Right lung (tissue), 2 donors: ENCODE measurements at regions not wholly inside any gene's neighbourhood (a gene's known extent, or its start where the extent isn't known, plus 50 kb on each side); places are given as distances from the start of the nearest gene placed in this dataset.
"Not testable (repeated sequence)": the region's sequence is repeated elsewhere in the genome, so short reads cannot be mapped to it uniquely, and the experiment has no call there.

Experiments
- DNase-seq, 2 donors: peaks; one replicate each; pipeline ENCODE4 v3.0.0-alpha.2; 2013

DNA sequence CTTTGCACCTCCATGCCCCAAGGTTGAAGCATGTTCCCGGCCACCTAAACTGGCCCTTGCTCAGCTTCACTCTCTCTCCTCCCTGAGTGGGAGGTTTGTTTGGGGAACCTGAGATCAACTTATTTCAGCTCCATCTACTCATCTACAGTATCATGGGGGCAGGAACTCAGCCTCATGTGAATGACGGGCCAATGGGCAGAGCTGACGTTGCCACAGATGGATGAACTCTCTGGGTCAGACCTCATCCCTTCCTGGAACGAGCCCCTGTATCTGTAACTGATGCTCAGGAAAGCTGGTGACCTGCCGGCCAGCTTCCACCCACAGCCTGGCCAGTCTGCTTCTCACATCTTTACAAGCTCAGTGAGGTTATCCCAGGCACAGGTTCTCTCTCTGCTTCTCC, 369.6 kb downstream of the IRX2 start:
- DNase-seq: no peak

DNA sequence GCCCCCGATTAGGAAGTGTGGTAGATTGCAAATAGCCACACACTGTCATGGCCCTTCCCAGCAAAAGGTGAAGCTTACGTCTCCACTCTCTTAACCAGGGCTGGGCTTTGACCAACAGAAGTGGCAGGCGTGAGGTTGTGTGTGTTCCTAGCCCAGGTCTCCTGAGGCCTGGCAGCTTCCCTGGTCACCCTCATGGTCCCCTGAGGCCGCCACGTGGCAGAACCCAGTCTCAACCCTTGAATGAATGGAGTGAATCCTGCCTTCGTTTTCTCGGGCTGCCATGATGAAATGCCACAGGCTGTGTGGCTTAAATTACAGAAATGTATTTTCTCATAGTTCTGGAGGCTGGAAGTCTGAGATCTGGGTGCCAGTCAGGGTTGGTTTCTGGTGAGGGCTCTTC, 370.4 kb downstream of the IRX2 start:
- no peak for DNase-seq

DNA sequence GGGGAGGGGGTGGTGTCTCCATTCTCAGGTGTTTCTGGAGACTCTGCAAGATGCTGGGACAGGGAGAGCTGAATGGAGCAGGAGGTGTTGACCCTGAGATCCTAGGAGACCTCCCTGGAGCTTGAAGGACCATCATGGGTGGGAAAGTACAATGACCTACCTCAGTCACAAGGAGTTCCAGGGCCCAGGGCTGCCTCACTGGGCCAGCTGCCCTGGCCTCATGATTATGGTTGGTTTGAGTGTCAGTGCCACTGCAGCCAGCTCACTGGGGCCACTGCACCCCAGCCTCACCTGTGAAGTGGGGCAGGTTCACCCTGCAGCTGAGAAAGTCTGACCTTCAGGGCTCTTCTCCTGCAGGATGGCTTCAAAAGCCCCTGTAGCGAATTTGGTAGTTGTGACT, 372.5 kb downstream of the IRX2 start:
- no peak for DNase-seq

DNA sequence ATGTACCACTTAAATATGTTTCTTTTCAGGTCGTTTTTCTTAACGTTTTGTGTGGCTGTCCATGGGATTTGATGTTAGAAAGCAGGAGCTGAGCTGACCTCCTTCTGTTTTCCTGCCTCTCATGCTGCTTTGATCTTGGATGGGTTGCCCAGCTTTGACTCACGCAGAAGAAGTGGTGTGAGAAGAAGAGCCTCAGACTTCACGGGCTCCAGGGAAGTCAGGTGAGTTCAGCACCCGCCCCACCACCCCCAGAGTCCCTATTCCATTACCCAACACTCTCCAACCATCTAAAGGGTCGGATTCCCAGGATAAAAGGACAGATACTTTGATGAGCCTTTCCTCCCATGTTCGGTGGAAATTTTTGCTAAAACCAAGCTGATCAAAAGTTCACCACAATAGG, 373.4 kb downstream of the IRX2 start:
- no peak for DNase-seq

DNA sequence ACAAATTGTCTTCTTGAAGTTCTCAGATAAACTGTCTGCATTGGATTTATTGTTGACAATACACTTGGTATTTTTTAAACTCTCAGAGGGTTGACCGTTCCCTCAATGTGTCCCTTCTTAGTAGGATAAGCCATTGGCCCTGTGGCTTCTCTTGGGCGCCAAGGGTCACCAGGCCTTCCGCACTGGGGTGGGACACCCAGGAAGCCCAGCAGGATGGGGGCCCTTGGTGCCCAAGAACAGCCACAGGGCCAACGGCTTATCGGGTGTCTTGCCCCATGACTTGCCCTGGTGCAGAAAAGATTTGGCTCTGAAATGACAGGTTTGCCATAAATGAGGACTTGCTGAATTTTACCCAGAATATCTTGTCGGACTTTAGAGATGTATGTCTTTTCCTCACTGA, 375.0 kb downstream of the IRX2 start:
- DNase-seq: no peak

DNA sequence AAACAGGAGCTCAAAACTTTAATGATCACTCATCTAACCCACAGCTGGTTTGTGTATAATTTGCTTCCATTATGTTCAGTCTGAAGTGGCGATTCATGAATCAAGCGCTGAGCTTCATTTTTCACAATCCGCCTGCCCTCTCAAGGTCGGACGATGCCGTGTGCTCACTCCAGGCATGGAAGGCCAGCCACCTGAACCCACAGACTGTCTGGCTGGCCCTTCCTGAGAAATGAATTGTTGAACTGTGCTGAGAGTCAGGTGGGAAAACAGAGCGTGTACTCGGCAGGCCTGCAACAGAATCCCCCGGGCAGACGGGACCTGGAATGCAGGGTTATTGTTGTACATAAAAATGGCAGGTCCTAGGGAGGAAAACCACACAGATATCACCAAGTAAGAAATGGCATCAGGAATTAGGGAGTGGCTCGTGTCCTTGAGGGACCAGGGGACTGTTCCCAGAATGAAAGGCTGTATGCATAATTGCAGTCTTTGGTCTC, 375.7 kb downstream of the IRX2 start:
- no peak for DNase-seq

DNA sequence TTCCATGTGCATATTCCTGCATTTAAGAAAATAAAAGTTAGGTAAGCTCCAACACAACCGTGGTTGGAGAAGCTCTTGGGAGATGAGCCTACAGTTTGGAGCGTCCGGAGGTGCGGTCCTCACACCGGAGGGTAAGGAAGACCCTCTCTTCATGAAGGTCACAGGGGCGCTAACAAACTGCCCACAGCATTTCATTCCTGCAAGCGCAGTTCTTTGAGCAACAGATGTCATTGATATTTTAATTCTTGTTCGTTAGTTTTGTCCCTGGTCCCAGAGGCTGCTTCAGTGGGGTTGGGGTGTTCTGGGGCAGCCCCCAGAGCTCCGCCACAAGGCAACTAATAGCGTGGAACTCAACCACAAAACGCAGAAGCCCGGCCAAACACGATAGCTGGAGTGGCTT, 376.2 kb downstream of the IRX2 start:
- no peak for DNase-seq

DNA sequence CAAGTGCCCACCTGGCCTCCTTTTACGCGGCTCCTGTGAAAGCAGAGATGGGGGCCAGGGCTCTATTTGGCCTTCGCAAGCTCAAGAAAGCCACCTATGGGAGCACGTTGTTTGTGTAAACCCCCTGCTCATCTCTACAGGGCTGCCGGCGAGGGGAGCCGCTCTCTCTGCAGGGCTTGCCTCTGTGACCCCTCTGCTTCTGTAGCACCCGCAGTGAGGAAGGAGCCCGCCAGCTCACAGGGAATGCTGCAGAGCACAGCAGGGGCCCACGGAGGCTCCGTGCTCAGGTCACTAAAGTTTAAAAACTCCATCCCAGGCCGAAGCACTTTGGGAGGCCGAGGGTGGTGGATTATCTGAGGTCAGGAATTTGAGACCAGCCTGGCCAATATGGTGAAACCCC, 376.8 kb downstream of the IRX2 start:
- DNase-seq: no peak

DNA sequence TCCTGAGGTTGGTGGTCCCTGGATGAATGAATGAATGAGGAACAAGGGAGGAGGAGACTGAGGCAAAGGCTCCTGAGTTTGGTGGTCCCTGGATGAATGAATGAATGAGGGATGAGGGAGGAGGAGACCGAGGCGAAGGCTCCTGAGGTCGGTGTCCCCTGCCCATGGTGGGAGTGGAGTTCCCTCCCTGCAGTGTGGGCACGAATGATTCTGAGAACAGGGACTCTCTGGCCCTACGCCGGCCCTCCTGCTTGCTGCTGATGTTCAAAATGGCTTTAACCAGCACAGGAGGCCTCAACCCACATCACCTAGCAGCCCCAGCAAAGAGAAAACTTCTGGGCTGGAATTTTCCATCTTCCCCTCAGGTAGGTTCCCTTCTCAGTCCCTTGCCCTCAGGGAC, 377.8 kb downstream of the IRX2 start:
- no peak for DNase-seq

DNA sequence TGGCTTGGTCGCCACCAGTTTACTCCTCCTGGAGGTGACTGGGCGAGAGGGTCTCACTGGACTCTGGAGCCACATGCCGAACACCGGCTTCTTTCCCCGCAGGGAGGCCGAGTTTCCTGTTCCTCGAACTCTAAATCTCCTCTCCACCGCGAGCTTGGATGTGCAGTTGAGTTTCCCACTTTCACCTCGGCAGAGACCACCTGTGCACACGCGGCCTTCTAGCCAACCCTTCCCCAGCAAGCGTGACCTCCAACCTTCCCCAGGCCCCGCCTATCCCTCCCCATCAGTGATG, 380.1 kb downstream of the IRX2 start:
- no peak for DNase-seq

DNA sequence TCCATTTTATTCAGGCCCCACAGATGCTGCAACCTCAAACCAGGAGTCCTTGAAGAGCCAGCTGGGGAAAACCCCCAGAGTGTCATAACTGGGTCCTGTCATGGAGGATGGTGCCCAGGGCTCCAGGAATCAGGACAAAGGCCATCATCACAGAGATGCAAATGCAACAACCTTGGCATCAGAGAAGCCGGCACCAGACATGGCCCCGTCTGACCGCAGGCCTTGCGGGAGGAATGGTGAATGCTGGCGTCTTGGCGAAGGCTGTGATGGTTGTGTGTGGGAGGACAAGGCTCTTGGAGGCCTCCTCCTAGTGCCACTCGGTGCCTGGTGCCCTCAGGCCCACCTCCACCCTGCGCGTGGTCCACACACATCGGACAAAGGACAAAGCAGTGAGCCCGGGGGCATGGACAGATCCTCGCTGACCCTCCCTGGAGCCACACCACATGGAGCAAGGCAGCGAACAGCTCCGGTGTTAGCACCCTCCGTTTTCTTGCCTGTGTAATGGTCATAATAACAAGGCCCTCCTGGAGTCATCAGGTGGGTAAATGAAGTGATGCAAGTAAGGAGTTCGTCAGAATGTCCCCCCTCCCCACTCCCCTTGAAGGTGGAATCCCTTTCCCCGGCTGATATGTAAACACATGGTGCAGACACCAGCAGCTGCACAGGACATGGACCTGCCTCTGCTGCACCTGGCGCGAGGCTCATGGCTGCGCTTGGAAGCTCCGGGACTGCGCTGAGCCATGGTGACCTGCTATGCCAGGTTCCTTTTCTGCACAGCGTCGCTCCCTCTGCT, 380.7 kb downstream of the IRX2 start:
- DNase-seq: no peak

DNA sequence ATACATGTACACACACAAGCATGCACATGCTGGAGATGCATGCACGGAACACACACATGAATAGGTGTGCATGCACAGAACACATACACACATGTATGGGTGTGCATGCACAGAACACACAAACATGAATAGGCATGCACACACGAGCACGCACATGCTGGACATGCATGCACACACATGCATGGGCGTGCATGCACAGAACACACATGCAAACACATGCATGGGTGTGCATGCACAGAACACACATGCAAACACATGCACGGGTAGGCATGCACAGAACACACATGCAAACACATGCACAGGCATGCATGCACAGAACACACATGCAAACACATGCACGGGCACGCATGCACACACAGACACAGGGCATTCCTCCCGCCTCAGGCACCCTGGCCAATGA, 382.3 kb downstream of the IRX2 start:
- no peak for DNase-seq

DNA sequence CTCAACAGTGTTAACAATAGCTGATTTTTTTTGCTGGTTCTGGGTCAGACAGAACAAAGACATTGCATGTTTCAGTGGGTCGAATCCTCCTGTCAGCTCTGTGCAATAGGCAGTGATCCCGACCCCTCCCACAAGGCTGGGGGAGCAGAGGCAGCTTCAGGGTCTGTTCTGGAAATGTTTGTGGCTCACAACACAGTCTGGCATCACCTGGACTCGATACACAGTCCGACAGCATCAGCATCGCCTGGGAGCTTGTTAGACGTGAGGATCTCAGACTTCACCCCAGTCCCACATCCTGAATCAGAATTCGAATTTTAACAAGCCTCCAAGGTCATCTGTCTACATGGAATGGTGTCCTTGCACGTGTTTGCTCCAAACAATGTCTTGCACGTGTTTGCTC, 384.7 kb downstream of the IRX2 start:
- no peak for DNase-seq

DNA sequence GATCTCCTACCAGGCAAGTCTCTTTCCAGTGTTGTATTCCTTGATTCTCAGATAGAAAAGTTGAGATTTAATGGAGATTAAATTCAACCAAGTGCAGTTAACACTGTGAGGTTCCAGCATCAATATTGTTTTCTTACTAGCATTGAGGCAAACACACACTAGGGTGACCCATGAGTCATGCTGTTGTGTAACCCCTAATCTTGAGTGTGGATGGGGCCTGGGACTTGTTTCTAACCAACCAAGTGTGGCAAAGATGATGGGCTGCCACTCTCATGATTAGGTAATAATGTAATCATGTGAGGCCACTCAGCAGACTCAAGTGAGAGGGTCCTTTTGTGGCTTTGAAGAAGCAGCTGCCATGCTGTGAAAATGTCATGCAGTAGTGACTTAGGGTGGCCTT, 394.2 kb downstream of the IRX2 start:
- DNase-seq: no peak

DNA sequence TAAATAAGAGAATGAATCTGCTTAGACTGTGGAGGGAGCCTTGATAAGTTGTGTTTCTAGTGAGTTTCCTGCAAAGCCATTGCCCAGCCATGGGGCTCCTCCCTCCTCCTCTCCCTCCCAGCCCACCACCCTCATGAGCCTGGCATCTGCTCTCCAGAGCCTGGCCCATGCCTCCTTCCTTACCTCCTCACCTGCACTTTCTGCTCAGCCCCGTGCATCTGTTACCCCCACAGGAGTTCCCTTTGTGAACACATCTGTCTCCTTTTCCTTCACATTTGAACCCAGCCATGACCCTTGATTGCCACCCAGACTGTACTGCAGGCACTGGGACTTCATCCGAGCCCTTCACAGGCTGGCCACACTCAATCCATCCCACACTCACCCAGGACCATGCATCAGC, 395.6 kb downstream of the IRX2 start:
- no peak for DNase-seq

DNA sequence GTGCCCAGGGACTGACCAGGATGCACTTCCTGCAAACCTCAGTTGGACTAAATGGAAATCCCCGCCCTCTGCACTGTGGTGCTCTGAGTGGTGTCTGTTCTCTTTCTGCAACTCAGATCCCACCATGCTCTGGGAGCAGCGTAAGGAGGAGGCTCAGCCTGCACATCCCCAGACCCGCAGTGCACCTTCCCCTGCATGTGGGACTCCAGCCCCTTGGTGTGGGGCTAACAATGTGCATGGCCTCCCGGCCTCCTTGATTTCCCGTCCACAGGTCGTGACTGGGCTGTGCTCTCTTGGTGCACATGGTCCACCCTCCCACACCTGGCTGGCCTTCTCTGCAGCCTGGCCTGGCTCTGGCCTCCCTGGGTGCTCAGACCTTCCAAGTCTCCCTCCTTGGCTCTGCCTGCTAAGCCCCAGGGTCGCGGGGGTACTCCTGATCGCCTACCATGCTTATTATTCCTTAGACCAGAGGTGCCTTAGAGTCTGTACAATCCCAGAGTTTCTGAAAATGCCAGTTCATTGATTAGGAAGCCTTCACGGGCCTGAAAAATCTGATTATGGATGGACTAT, 397.5 kb downstream of the IRX2 start:
- no peak for DNase-seq

DNA sequence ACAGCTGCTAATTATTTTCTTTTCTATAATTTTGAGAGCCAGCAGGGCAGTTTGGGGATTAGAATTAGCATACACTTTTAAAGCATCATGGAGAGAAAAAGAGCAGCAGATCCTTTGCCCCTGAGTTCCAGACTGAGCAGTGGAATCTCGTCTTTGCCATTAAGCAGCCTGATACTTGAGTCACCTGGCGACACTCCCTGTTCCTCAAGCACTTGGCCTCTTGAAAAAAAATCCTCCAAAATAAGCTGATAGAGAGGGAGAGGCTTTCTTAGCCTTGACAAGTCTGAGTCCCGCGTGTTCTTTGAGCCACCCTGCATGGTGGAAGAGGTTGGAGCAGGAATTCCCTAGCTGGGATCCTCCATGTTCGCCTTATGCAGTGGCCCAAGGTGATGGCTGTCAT, 398.3 kb downstream of the IRX2 start:
- no peak for DNase-seq

DNA sequence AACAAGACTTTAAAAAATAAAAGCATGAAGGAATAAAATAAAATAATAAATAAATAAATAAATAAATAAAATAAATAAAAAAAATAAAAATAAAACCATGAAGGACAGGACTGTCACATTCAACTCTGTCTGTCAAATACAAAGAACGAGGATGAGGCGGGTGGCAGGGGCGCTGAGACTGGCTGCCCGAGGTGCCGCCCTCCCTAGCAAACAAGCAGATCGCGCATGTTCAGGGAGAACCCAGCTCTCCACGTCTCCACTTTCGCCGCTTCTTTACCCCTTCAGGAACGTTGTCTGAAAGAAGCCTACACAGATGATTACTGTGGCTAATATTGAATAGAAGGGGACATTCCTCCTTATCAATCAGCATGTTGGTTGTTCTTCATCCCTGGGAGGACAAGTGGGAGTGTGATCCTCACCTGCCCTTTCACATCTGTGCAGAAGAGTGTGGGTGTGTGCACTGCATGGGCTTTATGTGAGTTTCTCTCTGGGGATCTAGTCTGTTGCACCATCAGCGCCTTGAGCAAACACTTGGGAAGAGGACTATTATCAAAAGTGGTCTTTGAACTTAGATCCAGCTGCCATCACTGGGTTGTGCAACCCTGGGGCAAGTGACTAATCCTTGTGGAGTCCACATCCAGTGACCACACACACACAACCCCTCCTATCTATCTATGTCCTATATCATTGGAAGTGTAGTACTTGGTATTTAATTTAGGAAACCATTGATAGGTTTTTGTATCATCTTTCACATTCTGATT, 399.2 kb downstream of the IRX2 start:
- DNase-seq: no peak

DNA sequence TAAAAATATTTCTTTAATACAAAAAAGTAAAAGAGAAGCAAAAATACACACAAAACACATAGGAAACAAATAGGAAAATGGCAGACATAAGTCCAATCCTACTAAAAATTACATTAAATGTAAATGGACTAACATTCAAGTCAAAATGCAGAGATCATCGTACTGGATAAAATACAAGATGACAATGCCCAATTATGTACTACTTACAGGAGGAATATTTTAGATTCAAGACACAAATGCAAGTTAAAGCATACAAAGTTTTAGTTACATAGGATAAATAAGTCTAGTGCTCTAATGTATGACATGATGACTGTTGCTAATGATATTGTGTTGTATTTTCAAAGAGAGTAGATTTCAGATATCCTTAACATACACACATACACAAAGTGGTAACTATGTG, 401.7 kb downstream of the IRX2 start:
- DNase-seq: not testable (repeated sequence)

DNA sequence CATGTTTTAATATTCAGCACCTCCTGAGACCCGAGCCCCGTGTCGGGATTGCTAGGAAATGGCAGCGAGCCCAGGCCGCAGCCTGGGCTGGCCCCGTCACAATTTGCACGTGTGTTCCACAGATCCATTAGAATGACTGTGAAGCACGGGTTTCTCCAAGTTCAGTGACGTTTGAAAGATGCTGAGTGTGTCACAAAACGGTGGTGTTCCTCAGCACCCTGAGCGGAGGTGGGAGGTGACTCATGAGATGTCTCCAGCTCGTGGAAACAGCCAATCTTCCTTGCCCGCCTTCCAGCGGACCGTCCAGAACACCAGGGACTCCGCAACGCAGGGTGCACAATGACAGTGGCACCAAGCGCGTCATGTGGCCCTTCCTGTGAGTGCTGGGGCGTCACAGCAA, 412.8 kb downstream of the IRX2 start:
- DNase-seq: no peak

DNA sequence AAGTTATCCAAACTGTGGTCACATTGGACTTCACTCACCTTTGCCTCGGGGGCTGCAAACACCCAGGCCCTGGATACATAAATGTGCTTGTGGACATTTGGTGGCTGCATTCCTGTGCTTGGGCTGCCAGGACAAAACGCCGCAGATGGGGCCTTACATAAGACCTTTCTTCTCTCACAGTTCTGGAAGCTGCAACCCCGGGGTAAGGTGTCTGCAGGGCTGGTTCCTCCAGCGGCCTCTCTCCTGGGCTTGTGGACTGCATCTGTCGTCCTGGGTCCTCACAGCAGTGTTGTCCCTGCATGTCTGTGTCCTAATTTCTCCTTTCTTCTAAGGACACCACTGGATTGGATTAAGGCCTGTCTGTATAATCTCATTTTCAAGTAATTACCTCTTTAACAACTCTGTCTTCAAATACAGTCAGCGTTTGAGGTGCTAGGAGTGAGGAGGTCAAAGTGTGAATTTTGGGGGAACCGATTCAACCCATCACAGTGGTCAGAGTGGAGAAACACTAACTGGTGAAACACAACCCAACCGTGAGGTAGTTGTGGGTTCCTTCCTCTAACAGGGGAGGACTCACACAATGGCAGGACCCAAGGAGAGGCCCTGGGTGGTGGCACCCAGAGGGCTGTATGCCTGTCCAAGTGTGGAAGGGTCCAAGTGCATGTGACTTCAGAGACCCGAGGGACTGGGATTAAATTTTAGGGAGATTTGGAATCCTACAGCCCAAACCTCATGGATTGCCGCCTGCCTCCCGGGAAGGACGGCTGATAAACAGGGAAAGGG, 415.6 kb downstream of the IRX2 start:
- no peak for DNase-seq

DNA sequence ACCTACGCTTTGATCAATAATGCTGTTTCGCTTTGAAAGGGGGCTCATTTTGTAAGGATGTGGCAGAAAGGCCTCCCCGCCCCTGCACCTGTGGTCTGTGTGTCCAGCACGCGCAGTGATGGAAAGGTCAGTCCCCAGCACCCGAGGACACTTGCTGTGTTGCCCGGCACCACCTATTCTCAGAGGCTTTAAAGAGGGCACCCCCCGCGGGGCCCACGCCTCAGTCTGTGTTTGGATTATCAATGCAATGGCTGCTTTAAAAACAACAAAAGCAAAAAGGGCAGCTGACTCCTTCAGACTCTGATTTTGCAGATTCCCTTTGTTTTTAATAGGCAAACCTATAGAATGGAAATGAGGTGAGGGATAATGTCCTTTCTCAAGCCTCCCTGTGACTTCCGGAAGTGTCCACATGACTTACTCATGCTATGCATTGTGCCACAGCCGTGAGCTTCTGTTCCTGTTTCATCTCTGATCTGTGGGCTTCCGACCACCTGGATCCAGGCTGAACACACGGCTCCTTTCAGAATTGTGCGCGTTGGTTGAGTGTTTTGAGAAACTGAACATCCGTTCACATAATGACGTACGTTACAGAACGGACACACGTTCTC, 416.2 kb downstream of the IRX2 start:
- DNase-seq: no peak
